Trophoblast cell (in vitro differentiated cells and primary cell): ENCODE measurements at regions not wholly inside any gene's neighbourhood (a gene's known extent, or its start where the extent isn't known, plus 50 kb on each side); places are given as distances from the start of the nearest gene placed in this dataset.
A peak's percentile ranks its signal among the peaks of the same experiment; 100 is the strongest.

Experiments
- DNase-seq, 2 donors: peaks; one replicate each; pipeline ENCODE4 v3.0.0-alpha.2; 2016
- H2AFZ ChIP-seq: 2 replicates; pipeline ENCODE4 v1.6.1; 2013; ENCODE audit warnings: low read length, moderate library complexity, mild to moderate bottlenecking; ENCODE audit not compliant: insufficient read depth, poor library complexity
- H2AK5ac ChIP-seq: 2 replicates; pipeline ENCODE4 v1.6.1; 2013; ENCODE audit warnings: mild to moderate bottlenecking, low read length
- H2BK120ac ChIP-seq: 2 replicates; pipeline ENCODE4 v1.6.1; 2013; ENCODE audit warnings: low read length, mild to moderate bottlenecking, moderate library complexity; ENCODE audit not compliant: insufficient read depth, poor library complexity
- H2BK12ac ChIP-seq: 2 replicates; pipeline ENCODE4 v1.6.1; 2013; ENCODE audit warnings: mild to moderate bottlenecking, low read length, moderate library complexity
- H2BK5ac ChIP-seq: 2 replicates; pipeline ENCODE4 v1.6.1; 2013; ENCODE audit warnings: low read length, low read depth, moderate library complexity, mild to moderate bottlenecking; ENCODE audit not compliant: poor library complexity
- H3K14ac ChIP-seq: 2 replicates; pipeline ENCODE4 v1.6.1; 2013; ENCODE audit warnings: mild to moderate bottlenecking, low read length
- H3K18ac ChIP-seq: 2 replicates; pipeline ENCODE4 v1.6.1; 2013; ENCODE audit warnings: mild to moderate bottlenecking, low read length
- H3K23ac ChIP-seq: 2 replicates; pipeline ENCODE4 v1.6.1; 2013; ENCODE audit warnings: low read length
- H3K27ac ChIP-seq: 2 replicates; pipeline ENCODE4 v1.5.1; 2013; ENCODE audit warnings: low read depth, mild to moderate bottlenecking, inconsistent platforms, low read length, moderate library complexity
- H3K27me3 ChIP-seq: 2 replicates; pipeline ENCODE4 v1.6.1; 2013; ENCODE audit warnings: inconsistent platforms, mild to moderate bottlenecking, low read length, moderate library complexity; ENCODE audit not compliant: insufficient read depth
- H3K36me3 ChIP-seq, 2 experiments: 1 replicate in 1 of 2; 2 replicates in 1 of 2; pipeline ENCODE4 v1.6.1; 2013; ENCODE audit warnings: low read length in 2 of 2, mild to moderate bottlenecking in 2 of 2, moderate library complexity in 1 of 2; ENCODE audit not compliant: insufficient read depth in 2 of 2, control insufficient read depth in 1 of 2
- H3K4ac ChIP-seq: 2 replicates; pipeline ENCODE4 v1.6.1; 2013; ENCODE audit warnings: low read depth, mild to moderate bottlenecking, low read length, moderate library complexity
- H3K4me1 ChIP-seq, 2 experiments: 1 replicate in 1 of 2; 2 replicates in 1 of 2; pipeline ENCODE4 v1.6.1; 2013; ENCODE audit warnings: low read length in 2 of 2, mild to moderate bottlenecking in 2 of 2, moderate library complexity in 1 of 2; ENCODE audit not compliant: insufficient read depth in 2 of 2, control insufficient read depth in 1 of 2
- H3K4me2 ChIP-seq: 2 replicates; pipeline ENCODE4 v1.6.1; 2013; ENCODE audit warnings: inconsistent platforms, mild to moderate bottlenecking, low read length, moderate library complexity
- H3K4me3 ChIP-seq: 2 replicates; pipeline ENCODE4 v1.5.1; 2013; ENCODE audit warnings: mild to moderate bottlenecking, low read depth, low read length, inconsistent platforms
- H3K79me1 ChIP-seq: one replicate; pipeline ENCODE4 v1.6.1; 2013; ENCODE audit warnings: low read length
- H3K79me2 ChIP-seq: 2 replicates; pipeline ENCODE4 v1.6.1; 2013; ENCODE audit warnings: low read length, mild to moderate bottlenecking; ENCODE audit not compliant: control insufficient read depth, insufficient read depth, poor library complexity
- H3K9ac ChIP-seq: 2 replicates; pipeline ENCODE4 v1.6.1; 2013; ENCODE audit warnings: mild to moderate bottlenecking, low read length
- H3K9me3 ChIP-seq: 2 replicates; pipeline ENCODE4 v1.6.1; 2013; ENCODE audit warnings: low read depth, mild to moderate bottlenecking, control low read depth, inconsistent platforms, low read length; ENCODE audit not compliant: insufficient read depth
- H4K12ac ChIP-seq: 2 replicates; pipeline ENCODE4 v1.6.1; 2013; ENCODE audit warnings: low read depth, mild to moderate bottlenecking, low read length, moderate library complexity
- H4K8ac ChIP-seq: 2 replicates; pipeline ENCODE4 v1.6.1; 2013; ENCODE audit warnings: low read depth, mild to moderate bottlenecking, low read length, moderate library complexity
- H4K91ac ChIP-seq: one replicate; pipeline ENCODE4 v1.6.1; 2013; ENCODE audit warnings: low read depth, mild to moderate bottlenecking, low read length, moderate library complexity
- WGBS: extraction: QIAGEN DNeasy Blood & Tissue Kit; methylation state at CpG from one replicate; pipeline ENCODE4 v1.1.7; 2013; ENCODE audit warnings: missing lambda C conversion rate; ENCODE audit not compliant: insufficient read length, insufficient coverage; ENCODE audit errors: extremely low coverage; 5-methylcytosine and 5-hydroxymethylcytosine counted together

- Histone ChIP-seq H4K91ac (no peak overlapping the region), H3K79me1 (peaks cover 13% of the 10 kb centered on the region), H3K27me3 (no peaks in the 10 kb centered on the region), H2AK5ac (no peak overlapping the region), H4K8ac (no peak overlapping the region), H3K4me3 (no peak overlapping the region), H3K9me3 (peaks cover 1% of the 10 kb centered on the region), H3K36me3 (no peaks in the 10 kb centered on the region), H2AFZ (no peak overlapping the region), H3K18ac (no peak overlapping the region), H3K14ac (no peak overlapping the region), H3K27ac (no peak overlapping the region), H3K4ac (no peak overlapping the region), H2BK120ac (peak overlapping the region; percentile 38), H4K12ac (no peak overlapping the region), H2BK5ac (peak overlapping the region; percentile 23), H3K23ac (no peak overlapping the region), H3K9ac (no peak overlapping the region), H3K4me1 (peaks cover 6 to 8% of the 10 kb centered on the region in 2 experiments), H2BK12ac (no peak overlapping the region), H3K79me2 (no peaks in the 10 kb centered on the region), H3K4me2 (no peak overlapping the region)
- WGBS = no CpG with 5 or more reads among the region's 1 CpG
- peak in 1 of 2 donors; percentile 18 for DNase-seq
These were observed 92.4 kb upstream of the DAZL start for GRCh38 chr3:16697443-16698147.

- Histone ChIP-seq H2BK12ac (no peak overlapping the region), H3K14ac (no peak overlapping the region), H3K4me2 (no peak overlapping the region), H4K12ac (no peak overlapping the region), H4K8ac (no peak overlapping the region), H3K4ac (no peak overlapping the region), H4K91ac (no peak overlapping the region), H3K23ac (no peak overlapping the region), H3K9me3 (no peaks in the 10 kb centered on the region), H3K4me1 (peaks cover 1 to 7% of the 10 kb centered on the region in 2 experiments), H3K9ac (no peak overlapping the region), H3K4me3 (no peak overlapping the region), H3K79me2 (no peaks in the 10 kb centered on the region), H3K36me3 (no peaks in the 10 kb centered on the region), H2AK5ac (no peak overlapping the region), H3K79me1 (peaks cover 11% of the 10 kb centered on the region), H3K27me3 (no peaks in the 10 kb centered on the region), H3K18ac (no peak overlapping the region), H3K27ac (no peak overlapping the region), H2BK5ac (no peak overlapping the region), H2BK120ac (no peak overlapping the region), H2AFZ (no peak overlapping the region)
- no peak for DNase-seq
These were observed 95.4 kb upstream of the DAZL start for GRCh38 chr3:16700651-16701050.

DNA sequence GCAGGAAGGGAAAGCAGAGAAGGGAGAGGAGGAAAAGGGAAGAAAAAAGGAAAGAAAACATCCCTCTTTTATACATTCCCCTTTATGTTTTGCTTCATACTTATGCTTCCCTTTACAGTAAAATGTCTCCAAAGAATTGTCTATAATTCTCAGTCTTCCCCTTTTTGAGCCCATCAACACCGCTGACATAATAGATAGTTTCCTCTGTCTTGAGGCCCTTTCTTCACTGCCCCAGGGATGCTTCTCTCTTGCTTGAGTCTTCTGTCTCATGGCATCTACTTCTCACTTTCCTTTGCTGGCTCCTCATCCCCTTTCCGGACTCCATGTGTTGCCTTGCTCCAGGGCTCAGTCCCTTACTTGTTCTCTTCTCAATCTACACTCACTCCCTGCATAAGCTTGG is 99.7 kb upstream of the DAZL start:
- Histone ChIP-seq H3K27ac (no peak overlapping the region), H3K9me3 (peaks cover 2% of the 10 kb centered on the region), H3K4ac (no peak overlapping the region), H4K8ac (no peak overlapping the region), H3K79me1 (peaks cover 6% of the 10 kb centered on the region), H4K12ac (no peak overlapping the region), H2BK120ac (no peak overlapping the region), H3K4me2 (no peak overlapping the region), H2AK5ac (no peak overlapping the region), H2AFZ (no peak overlapping the region), H2BK12ac (no peak overlapping the region), H3K27me3 (no peaks in the 10 kb centered on the region), H2BK5ac (no peak overlapping the region), H3K14ac (no peak overlapping the region), H3K36me3 (no peaks in the 10 kb centered on the region), H3K9ac (no peak overlapping the region), H3K23ac (no peak overlapping the region), H3K18ac (no peak overlapping the region), H3K79me2 (no peaks in the 10 kb centered on the region), H3K4me3 (no peak overlapping the region), H3K4me1 (peaks cover 0 to 5% of the 10 kb centered on the region in 2 experiments), H4K91ac (no peak overlapping the region)
- peak in 1 of 2 donors; percentile 9 for DNase-seq
- no CpG with 5 or more reads among the region's 2 CpGs for WGBS

DNA sequence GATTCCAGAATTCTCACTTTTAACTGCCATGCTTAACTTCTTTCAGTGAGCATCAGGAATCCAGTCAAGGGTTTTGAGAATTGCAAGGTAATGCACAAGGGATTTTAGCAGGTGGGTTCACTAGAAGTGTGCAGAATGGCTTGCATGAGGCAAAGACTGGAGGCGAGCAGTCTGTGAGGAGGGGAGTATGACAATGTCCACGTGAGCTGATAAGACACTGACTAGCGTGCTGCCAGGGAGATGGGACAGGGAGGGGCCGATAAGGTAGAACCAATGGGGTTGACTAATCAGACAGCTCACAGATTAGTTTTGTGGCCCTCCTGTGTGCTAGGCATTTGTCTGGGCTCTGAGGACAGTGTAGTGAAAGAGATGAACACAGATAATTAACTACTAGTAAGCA is 102.0 kb upstream of the DAZL start:
- Histone ChIP-seq H3K23ac (no peak overlapping the region), H2BK5ac (no peak overlapping the region), H3K18ac (no peak overlapping the region), H2AK5ac (no peak overlapping the region), H2BK12ac (peak overlapping the region; percentile 61), H2AFZ (no peak overlapping the region), H3K36me3 (no peaks in the 10 kb centered on the region), H3K79me1 (peaks cover 2% of the 10 kb centered on the region), H4K91ac (no peak overlapping the region), H3K9me3 (peaks cover 2% of the 10 kb centered on the region), H3K4me1 (peaks cover 0 to 5% of the 10 kb centered on the region in 2 experiments), H3K79me2 (no peaks in the 10 kb centered on the region), H4K8ac (no peak overlapping the region), H3K14ac (no peak overlapping the region), H3K27me3 (no peaks in the 10 kb centered on the region), H3K27ac (no peak overlapping the region), H3K4me2 (no peak overlapping the region), H3K4ac (no peak overlapping the region), H3K4me3 (no peak overlapping the region), H3K9ac (no peak overlapping the region), H2BK120ac (no peak overlapping the region), H4K12ac (no peak overlapping the region)
- no peak for DNase-seq
- WGBS = no CpG with 5 or more reads among the region's 4 CpGs
